ENCODE measurements at regions not wholly inside any gene's neighbourhood (a gene's known extent, or its start where the extent isn't known, plus 50 kb on each side); places are given as distances from the start of the nearest gene placed in this dataset.

DNA sequence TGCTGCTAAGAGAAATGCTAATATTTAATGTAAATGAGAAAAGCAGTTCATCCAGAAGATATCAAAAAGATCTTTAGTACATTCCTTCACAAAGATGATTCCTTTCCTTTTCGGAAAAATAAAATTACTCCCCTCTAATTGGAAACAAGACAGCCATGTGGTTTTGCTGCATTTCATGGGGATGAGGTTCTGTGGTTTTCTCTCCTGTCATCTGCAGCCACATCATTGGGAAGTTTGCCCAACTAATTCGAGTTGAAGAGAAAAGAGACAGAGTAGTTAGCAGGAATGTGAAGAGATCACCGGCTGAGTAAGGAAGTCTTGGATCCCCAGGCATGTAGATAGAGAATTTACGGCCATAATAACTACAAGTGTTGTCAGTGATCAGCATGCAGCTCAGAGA is 122.1 kb downstream of the CYSLTR2 start:
- ATAC-seq (no peak), FAIRE-seq (no peak), DNase-seq (ENCODE audit: low spot score) (no peak)
- no peak overlapping the region for H3K9ac ChIP-seq (ENCODE audit: insufficient read depth, low read depth, low read length)
- H3K4me3 ChIP-seq (replicated peaks in 1 of 3; ENCODE audit: insufficient read depth in 1 of 3, low read depth in 2 of 3, low read length in 3 of 3): no peak overlapping the region
- BruUV-seq (replicated peaks): no TSS peak
- H3K4me2 ChIP-seq (ENCODE audit: low read depth, low read length): no peak overlapping the region
- intact Hi-C loops (cut with micrococcal nuclease; ENCODE audit: unreplicated experiment): no loop called here
- POLR2A ChIA-PET: no interaction called here
- TF ChIP-seq CBFB (CRISPR knock-in tag; IDR thresholded peaks at IDR 0.05) (no peak), HOXA7 (CRISPR knock-in tag; IDR thresholded peaks at IDR 0.05) (no peak), TARDBP (CRISPR knock-in tag; IDR thresholded peaks at IDR 0.05) (no peak), NCOR1 (IDR thresholded peaks at IDR 0.05; ENCODE audit: borderline replicate concordance, low read length) (no peak), RAD51 (IDR thresholded peaks at IDR 0.05; ENCODE audit: borderline replicate concordance) (no peak), ZNF160 (CRISPR knock-in tag; IDR thresholded peaks at IDR 0.05) (no peak), GATAD1 (CRISPR knock-in tag; IDR thresholded peaks at IDR 0.05) (no peak), PCBP1 (IDR thresholded peaks at IDR 0.05; ENCODE audit: borderline replicate concordance, low read depth, low read length) (no peak), DR1 (CRISPR knock-in tag; IDR thresholded peaks at IDR 0.05) (no peak), BRD4 (CRISPR knock-in tag; IDR thresholded peaks at IDR 0.05) (no peak), SMAD9 (CRISPR knock-in tag; IDR thresholded peaks at IDR 0.05) (no peak), ZNF816 (CRISPR knock-in tag; IDR thresholded peaks at IDR 0.05; ENCODE audit: borderline replicate concordance) (no peak), SMARCC2 (IDR thresholded peaks at IDR 0.05) (no peak)
- TF ChIP-seq, protein P1, sequence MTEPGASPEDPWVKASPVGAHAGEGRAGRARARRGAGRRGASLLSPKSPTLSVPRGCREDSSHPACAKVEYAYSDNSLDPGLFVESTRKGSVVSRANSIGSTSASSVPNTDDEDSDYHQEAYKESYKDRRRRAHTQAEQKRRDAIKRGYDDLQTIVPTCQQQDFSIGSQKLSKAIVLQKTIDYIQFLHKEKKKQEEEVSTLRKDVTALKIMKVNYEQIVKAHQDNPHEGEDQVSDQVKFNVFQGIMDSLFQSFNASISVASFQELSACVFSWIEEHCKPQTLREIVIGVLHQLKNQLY (CRISPR knock-in tag; IDR thresholded peaks at IDR 0.05): no peak
- TF ChIP-seq, protein P2, sequence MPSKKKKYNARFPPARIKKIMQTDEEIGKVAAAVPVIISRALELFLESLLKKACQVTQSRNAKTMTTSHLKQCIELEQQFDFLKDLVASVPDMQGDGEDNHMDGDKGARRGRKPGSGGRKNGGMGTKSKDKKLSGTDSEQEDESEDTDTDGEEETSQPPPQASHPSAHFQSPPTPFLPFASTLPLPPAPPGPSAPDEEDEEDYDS (CRISPR knock-in tag; IDR thresholded peaks at IDR 0.05): no peak
- TF ChIP-seq, protein P3, sequence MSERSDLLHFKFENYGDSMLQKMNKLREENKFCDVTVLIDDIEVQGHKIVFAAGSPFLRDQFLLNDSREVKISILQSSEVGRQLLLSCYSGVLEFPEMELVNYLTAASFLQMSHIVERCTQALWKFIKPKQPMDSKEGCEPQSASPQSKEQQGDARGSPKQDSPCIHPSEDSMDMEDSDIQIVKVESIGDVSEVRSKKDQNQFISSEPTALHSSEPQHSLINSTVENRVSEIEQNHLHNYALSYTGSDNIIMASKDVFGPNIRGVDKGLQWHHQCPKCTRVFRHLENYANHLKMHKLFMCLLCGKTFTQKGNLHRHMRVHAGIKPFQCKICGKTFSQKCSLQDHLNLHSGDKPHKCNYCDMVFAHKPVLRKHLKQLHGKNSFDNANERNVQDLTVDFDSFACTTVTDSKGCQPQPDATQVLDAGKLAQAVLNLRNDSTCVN (CRISPR knock-in tag; IDR thresholded peaks at IDR 0.05; ENCODE audit: borderline replicate concordance): no peak
- 60% methylated on average over 4 of the region's 4 CpGs for WGBS (ENCODE audit: low lambda C conversion rate)
- no peaks in the 10 kb centered on the region for H3K36me3 ChIP-seq (replicated peaks in 1 of 2; ENCODE audit: control insufficient read depth in 1 of 2, insufficient read depth in 2 of 2, low read length in 2 of 2)
- no peak overlapping the region for H2AFZ ChIP-seq (ENCODE audit: low read length)
- H4K20me1 ChIP-seq (ENCODE audit: insufficient read depth, low read length): no peaks in the 10 kb centered on the region
- no peak overlapping the region for H3K27ac ChIP-seq (ENCODE audit: extremely low read length, insufficient read depth, low read length)
- in situ Hi-C loops (cut with HindIII; ENCODE audit: extremely low pct_ligation_motif_present, low pct_unique_long_range_greater_than_20kb): no loop called here
- CTCF ChIA-PET (ENCODE audit: low intra/inter-chr PET ratio, low total read pairs): no interaction called here
- peaks cover 0 to 2% of the 10 kb centered on the region in 2 experiments; a peak in 1 of 5 replicates for H3K27me3 ChIP-seq (ENCODE audit: control insufficient read depth in 1 of 2, insufficient read depth in 2 of 2, low read length in 2 of 2)
- no peaks in the 10 kb centered on the region for H3K4me1 ChIP-seq (ENCODE audit: insufficient read depth, low read length)
- no peaks in the 10 kb centered on the region for H3K79me2 ChIP-seq (ENCODE audit: insufficient read depth, low read length)
- H3K9me3 ChIP-seq (ENCODE audit: low read length): peaks cover 13% of the 10 kb centered on the region

All from HepG2 (cell line).